IPS DF 19.7 (cell line): ENCODE measurements at regions not wholly inside any gene's neighbourhood (a gene's known extent, or its start where the extent isn't known, plus 50 kb on each side); places are given as distances from the start of the nearest gene placed in this dataset.
"Not testable (repeated sequence)": the region's sequence is repeated elsewhere in the genome, so short reads cannot be mapped to it uniquely, and the experiment has no call there.

Source experiments
- DNase-seq: peaks from one replicate; pipeline ENCODE4 v3.0.0-alpha.2; 2013; ENCODE audit warnings: low read depth, low spot score

DNA sequence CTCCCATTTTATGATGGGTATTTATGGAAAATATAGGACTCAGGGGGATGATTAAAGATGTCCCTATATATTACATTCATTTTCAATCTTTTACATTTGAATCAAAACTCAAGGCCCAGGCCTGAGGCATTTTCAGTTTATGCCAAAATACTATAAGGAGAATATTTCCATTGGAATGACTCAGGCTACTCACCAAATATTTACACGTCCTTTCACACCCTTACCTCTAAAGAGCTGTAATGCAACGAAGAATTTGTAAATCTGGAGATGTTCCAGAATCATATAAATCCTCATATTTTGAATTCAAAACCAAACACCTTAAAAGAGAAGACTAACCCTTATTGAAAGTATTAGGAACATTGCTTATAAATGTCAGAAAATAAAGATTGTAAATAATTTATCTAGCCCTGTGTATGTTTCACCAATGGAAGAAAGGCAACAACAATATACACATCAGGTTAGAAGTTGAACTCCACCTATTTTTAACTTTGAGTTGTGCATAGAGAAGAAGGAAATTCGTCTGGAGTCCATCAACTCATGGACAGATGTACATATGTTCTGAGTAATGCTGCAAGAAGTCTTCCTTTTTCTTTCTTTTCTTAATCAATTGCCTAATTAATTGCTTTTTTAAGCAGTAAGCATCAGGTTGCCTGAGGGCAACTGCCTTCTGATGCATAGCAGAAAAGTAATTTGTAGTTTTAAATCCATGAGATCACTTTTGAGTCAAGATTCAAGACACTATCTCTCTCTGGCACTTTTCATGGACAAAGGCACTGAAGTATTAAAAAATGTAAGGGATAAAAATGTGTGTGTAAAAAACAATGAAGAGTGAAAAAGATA lies 579.3 kb upstream of the RGMB start:
- no peak for DNase-seq

DNA sequence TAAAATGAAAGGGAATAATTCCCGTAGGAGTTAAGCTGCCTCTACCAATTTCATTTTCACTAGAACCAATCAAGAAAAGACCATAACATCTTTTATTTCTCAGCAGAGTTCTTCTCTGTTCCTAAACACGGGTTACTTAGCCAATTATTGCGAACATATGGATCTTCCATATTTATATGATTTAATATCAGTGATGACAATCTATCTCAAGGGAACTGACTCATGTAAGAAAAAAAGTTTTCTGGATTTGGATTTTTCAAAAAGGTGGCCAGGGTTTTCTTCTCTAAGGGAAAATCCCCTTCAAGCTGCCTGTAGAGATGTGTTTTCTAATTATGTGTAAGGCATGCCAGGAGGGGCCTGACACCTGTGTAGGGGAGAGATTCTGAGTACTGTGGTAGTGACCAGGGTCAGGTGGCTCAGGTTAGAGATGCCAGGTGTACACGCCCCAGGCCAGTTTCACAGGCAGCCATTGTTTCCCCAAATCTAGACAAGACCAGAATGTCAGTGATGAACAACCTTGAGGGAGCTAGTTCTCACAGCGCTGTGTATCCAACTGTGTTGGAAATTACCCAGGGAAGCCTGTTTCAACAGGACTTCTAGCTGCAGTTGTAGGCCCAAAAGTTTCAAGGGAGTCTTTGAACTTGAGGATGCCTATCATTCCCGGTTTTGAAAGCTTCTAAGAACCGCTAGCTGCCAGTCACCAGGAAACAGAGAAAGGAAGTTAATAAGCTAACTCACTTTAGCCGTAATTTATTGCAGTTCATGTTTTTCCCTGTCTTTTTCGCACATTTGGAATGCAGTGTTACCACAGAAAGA lies 572.5 kb upstream of the RGMB start:
- no peak for DNase-seq

DNA sequence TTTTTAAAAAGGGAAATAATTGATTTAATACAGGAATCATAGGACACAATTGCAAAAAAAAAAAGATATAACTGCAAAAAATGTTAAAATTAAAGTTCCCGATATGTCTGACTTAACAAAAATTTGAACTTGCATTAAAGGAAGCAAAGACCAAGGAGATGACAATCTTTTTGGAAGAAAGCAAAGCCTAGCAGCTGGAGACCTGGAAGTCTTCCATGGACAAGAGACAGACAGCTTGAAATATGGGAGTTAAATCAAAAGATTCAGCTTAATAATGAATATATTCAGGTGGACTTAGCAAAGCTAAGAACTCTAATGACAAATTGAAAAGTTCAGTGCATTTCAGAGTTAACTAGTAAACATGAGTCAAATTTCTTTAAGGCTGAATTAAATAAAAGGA lies 568.7 kb upstream of the RGMB start:
- DNase-seq, result no peak

DNA sequence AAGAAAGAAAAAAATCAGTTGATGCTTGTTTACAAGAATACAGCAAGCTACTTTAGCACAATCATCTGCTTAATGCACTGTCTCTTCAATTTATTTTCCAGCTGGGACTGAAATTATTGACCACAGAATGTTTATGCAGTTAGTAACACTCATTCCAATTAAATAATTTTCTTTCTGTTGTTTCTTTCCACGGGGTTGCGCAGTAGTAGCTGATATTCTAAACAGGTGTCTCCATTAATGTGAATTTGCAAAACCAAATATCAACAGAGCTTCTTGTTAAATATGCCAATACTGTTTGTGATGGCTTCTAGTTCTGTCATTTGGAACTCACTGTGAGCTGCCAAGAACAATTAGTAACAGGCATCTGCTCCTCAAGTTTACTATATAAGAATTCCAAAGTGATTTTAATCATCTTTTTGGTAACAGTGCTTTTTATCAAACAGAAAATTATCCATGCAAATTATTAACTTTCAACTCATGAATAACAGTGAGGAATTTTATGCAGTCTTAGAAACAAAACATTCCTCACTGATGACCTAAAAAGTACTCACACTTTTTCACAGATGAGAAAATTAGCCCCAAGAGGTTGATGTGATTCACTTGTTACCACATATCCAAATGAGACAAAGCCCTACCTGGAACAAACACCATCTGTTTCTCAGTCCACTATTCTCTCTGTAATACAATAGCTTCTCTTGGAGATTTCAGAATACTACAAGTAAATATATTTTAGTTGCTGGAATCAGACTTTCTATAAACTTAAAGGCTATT lies 567.6 kb upstream of the RGMB start:
- no peak for DNase-seq

DNA sequence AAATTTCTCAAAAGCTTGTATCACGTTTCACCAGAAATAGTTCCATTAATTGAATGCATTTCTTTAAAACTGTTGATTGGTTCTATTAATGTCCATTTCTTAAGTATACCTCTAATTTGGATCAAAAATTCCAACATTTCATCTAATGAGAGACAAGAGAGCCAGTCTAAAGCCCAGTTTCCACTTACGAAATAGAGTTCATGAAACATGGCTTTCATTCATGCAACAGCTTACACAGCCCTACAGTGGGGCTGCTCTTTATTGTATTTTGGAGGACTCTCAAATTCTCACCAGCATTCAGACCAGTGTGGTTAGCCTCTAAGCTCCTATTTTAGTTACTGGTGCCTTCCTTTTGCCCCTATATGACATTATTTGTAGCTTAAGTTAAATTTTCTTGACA lies 566.9 kb upstream of the RGMB start:
- no peak for DNase-seq

DNA sequence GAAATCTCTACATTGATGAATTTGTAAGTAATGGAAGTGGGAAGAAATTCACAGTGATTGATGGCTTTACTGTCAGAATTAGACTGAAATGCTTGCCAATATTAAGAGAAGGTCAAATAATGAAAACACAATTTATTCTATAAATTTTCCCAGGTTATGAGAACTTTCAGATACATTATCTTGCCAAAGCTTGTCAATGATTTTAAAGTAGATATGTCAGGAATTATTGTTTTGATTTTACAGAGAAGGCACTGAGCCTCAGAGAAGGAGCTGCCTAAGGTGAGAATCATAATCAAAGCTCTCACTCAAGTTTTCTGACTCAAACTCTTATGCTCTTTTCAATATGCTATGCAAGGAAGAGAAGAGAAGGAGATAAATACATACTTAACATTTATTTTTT lies 564.0 kb upstream of the RGMB start:
- DNase-seq, result no peak

DNA sequence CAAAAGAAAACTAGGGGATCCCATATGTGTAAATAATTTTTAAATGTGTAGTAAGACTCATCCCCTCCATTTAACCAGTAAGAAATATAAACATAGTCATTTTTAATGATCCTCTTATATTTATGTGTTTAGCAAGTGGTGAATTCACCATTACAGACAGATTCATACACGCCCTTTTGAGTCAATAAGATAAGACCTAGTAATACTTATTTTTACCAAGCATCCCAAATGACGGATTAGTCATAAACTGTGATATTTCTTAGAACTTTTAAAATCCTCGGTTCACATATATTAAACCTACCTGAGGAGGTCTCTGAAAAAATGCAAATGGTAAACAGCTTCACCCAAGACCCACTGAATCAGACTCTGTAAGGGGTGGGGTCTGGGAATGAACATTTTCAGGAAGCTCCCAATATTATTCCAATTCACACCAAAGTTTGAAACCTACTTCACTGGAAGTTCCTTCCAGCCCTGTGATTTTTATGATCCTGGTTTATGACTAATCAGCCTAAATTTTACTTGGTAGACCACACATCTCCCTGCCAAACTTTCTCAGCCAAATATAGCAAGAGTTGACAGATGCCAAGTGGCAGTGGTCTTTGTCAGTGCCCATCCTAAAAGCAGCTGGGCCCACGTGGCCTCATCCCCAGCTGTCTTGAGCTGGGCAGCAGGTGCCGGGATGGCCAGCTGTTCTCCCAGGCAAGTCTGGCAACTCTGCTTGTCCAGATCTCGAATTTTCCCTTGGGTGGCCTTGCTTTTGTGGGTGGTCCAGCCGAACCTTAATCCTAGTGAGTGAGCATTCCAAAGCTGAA lies 559.0 kb upstream of the RGMB start:
- no peak for DNase-seq

DNA sequence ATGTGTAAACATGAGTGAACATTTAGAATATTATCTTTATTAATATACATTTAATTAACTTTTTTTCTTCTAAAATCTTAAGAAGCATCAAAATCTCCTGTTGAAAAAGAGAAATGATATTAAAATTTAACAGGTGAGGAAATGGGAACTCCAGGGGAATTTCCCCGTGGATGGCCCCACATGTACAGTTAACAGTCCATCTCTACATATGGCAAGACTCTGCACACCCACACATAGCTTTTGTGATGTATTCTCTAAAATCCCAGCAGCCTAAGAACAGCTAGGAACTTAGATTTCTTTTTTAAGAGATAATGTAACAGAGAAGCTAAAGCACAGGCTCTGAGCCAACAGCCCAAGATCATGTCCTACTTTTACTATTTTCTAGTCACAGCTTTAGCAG lies 556.3 kb upstream of the RGMB start:
- no peak for DNase-seq

DNA sequence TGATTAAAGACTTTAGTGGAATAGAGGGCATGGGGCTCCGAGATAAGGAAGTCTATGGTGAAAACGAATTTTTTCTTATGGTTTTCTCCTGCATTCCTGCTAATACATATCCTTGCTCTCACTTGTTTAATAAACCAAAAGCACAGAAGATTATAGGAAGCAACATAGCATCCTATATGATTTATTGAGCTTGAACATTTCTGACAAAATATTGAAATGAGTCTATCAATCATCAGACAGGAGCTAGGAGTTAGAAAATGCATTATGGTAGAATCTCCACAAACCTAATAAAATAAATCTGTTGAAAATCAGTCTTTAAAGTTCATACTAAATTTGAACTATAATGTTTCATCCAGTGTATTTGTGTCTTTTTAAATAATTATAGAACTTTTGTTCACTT lies 554.6 kb upstream of the RGMB start:
- DNase-seq, result no peak

DNA sequence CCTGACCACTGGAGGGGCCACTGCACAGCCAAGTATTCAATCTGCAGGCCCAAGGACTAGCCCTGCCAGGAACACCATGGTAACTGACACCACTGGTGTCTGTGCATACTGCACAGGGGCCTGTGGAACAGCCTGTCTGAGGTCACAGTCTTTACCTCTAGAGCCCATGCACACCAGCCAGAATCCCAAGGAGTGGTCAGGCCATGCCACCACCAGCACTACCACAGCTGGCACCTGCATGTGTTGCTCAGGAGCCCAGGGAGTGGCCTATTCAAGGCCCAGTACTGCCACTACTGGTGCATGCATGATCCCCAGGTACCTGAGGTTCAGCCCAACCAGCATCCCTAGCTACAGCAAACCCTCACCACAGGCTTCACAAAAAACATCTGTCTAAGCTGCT lies 546.0 kb upstream of the RGMB start:
- no peak for DNase-seq

DNA sequence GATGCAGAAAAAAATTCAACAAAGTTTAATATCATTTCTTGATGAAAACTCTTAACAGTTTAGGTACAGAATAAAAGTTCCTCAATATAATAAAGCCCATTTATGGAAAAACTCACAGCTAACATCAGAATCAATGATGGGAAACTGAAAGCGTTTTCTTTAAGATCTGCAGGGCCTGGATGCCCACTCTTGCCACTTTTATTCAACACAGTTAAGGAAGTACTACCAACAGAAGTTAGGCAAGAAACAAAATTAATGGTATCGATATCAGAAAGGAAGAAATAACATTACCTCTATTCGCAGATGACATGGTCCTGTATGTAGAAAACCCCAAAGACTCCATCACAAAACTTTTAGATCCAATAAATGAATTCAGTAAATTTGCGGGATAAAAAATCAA lies 542.4 kb upstream of the RGMB start:
- DNase-seq, result no peak

DNA sequence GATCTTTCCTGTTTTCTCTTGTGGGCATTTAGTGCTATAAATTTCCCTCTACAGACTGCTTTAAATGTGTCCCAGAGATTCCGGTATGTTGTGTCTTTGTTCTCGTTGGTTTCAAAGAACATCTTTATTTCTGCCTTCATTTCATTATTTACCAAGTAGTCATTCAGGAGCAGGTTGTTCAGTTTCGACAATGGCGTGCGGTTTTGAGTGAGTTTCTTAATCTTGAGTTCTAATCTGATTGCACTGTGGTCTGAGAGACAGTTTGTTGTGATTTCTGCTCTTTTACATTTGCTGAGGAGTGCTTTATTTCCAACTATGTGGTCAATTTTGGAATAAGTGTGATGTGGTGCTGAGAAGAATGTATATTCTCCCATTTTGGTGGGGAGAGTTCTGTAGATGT lies 535.7 kb upstream of the RGMB start:
- DNase-seq, result not testable (repeated sequence)

DNA sequence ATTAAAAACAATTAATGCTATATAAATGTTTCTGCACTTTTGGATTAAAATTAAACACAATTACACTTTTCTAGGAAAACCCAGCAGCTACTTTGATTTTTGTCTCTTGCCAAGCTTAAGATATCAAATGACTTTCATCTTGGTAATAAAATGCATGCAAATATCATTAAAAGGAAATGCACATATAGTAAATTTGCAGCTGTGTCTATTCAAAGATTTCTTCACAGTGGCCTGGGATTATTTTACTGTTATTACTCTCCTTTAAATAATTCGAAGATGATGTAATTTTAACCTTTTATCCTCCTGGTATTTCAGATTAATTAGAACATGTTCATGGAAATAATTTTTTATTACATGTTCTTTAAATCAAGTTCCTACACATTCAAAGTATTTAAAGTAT lies 529.5 kb upstream of the RGMB start:
- DNase-seq, result no peak

DNA sequence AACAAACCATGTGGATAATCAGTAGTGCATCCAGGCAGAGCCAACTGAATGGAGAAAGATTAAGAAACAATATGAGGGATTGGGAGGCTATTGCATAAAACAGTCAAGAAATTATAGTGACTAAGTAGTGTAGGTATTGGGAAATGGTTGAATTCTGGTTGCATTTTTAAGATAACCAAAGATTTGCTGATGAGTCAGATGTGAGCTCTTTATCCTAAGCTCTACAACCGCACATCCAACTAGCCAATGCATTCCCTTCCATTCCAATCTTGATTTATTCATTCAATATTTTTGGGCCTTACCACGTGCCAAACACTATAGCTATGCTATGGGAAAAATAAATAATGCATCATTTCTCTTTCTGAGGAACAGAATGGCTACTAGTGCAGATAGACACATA lies 524.5 kb upstream of the RGMB start:
- DNase-seq, result no peak

DNA sequence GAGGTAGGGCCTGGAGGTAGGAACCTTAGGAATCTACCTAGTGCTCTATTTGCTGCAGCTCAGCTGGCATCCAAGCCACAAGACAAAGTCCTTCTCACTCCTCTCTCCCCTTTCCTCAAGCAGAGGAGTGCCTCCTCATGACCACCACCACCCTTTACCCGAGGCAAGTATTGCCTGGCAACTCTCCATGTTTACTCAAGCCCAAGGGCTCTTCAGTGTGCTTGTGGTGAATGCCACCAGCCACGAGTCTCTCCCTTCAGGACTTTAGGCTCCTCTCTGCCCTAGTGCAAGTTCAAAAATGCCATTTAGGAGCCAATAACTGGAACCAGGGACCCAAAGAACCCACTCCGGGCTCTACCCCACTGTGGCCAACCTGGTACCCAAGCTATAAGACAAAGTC lies 514.5 kb upstream of the RGMB start:
- no peak for DNase-seq

DNA sequence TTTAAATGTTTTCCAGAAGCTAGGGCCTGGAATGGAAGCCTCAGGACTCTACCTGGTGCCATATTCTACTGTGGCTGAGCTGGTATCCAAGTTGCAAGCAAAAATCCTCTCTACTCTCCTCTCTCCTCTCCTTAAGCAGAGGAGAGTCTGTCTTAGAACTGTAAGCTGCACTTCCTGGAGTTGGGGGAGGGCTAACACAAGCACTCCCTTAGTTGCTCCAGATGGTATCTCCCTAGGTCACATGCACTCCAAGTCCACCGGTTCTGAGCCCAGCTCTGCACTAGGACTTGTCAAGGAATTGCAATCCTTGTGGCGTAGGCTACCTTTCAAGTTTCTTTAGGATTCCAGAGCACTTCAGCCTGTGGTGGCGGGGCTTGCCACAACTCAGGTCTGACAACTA lies 513.9 kb upstream of the RGMB start:
- no peak for DNase-seq

DNA sequence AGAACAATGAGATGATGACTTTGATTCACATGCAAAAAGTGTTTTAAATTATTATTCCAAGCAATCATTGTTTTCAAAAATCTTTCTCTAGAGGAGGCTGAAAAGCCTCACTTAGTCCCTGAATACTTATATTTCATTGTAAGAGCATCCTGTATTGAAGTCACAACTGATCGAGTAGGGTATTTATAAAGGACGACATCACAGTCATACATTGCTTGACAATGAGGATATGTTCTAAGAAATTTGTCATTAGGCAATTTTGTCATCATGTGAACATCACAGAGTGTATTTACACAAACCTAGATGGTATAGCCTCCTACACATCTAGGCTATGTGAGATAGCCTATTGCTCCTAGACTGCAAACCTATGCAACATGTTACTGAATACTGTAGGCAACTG lies 510.4 kb upstream of the RGMB start:
- no peak for DNase-seq

DNA sequence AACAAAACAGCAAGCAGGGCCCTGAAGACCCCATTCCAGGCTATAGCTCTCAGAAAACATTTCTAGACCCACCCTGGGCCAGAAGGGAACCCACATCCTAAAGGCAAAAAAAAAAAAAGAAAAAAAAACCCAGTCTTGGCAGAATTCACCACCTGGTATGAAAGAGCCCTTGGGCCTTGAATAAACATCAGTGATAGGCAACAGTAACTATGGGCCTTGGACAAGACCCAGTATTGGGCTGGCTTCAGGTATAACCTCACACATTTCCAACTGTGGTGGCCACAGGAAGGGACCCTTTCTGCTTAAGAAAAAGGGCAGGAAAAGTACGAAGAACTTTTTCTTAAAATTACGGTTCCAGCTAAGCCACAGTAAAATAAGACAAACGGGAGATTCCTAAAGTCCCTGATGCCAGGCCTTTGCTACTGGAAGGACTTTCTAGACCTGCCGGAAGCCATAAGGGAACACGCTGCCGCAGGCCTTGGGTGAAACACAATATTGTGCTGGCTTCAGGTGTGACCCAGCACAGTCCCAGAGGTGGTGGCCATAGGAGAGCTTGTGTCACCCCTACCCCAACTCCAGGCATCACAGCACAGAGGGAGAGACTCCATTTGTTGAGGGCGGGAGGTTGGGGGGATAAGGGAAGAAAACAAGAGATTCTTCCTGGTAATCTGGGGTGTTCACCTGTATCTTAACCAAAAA lies 505.2 kb upstream of the RGMB start:
- no peak for DNase-seq

DNA sequence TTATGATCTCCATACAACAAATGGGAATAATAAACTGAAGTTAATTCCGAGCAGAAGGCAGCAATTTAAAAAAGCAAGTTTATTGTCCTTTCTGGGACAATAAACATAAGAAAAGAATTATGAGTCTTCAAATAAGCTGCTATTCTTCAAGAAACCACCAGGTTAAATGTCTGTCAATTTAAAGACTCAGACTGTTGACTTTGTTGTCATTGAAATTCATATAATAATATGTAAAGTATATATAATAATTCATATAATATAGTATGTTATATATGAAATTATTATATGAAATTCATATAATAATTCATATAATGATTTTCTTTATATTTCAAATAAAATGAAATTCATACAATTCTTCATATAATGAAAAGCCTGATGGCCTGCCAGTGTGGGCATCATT lies 497.5 kb upstream of the RGMB start:
- DNase-seq, result no peak

DNA sequence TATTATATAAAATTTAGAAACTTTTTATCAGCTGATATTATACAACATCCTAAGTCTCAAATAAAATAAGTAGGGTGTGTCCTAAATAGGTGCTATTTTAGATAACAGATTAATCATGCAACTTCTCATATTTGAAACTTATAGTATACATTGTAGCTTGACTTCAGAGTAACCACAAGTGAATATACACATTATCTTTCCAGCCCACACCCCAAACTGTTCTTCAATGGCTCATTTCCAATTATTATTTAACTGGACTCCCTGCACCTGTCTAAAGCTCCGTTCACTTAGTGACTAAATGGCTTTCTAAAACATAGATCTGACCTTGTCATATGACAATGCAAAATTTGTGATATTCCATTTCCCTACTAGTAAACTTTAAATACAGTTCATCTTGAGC lies 490.9 kb upstream of the RGMB start:
- no peak for DNase-seq

DNA sequence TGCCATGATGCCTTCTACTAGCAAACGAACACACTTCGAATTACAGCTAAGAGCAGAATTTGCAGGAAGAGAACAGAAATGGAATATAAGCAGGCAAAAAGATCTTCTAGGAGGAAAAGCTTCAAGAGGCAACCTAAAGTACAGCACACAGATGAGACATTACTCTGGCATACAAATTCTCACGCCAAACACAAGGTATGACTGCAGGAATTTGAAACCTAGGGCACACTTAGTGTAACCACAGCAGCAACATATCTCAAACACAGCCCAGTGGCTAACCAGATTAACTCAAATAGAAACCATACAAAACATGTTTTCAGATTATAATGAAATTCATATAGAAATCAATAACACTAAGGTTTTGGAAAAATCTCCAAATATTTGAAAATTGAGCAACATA lies 481.0 kb upstream of the RGMB start:
- no peak for DNase-seq
